Keratinocyte (primary cell): ENCODE measurements at regions not wholly inside any gene's neighbourhood (a gene's known extent, or its start where the extent isn't known, plus 50 kb on each side); places are given as distances from the start of the nearest gene placed in this dataset.

ENCODE experiments used
- DNase-seq: peaks from one replicate; pipeline ENCODE4 v3.0.0-alpha.2; 2011; ENCODE audit warnings: low read depth, missing footprints, low spot score
- FAIRE-seq: peaks from 2 replicates; lab custom pipeline; 2011; peaks lifted over from hg19 to GRCh38; lab: Jason Lieb, UNC
- H2AFZ ChIP-seq: 2 replicates; pipeline ENCODE4 v1.6.0; 2012; ENCODE audit warnings: low read length, control low read depth, inconsistent platforms; ENCODE audit not compliant: control insufficient read depth
- H3K27ac ChIP-seq: 2 replicates; pipeline ENCODE4 v1.5.1; 2011; ENCODE audit warnings: low read length; ENCODE audit not compliant: control insufficient read depth, insufficient read depth
- H3K27me3 ChIP-seq: 3 replicates; pipeline ENCODE4 v1.6.0; 2011; ENCODE audit warnings: low read length; ENCODE audit not compliant: control insufficient read depth, insufficient read depth; ENCODE audit errors: extremely low read depth
- H3K36me3 ChIP-seq, 2 experiments: 2 replicates in 1 of 2; 3 replicates in 1 of 2; pipeline ENCODE4 v1.5.1; 2011; ENCODE audit warnings: low read length in 2 of 2, mild to moderate bottlenecking in 1 of 2; ENCODE audit not compliant: control insufficient read depth in 2 of 2, insufficient read depth in 2 of 2; ENCODE audit errors: extremely low read depth in 1 of 2
- H3K4me1 ChIP-seq: 3 replicates; pipeline ENCODE4 v1.5.1; 2011; ENCODE audit warnings: low read length; ENCODE audit not compliant: control insufficient read depth, insufficient read depth; ENCODE audit errors: extremely low read depth
- H3K4me2 ChIP-seq: 3 replicates; pipeline ENCODE4 v1.6.0; 2011; ENCODE audit warnings: low read depth, low read length; ENCODE audit not compliant: control insufficient read depth, insufficient read depth; ENCODE audit errors: extremely low read depth
- H3K4me3 ChIP-seq, 3 experiments: fragments of 200-600 bp in 1 of 3; sonication (generic) in 1 of 3; 2 replicates in 2 of 3; 3 replicates in 1 of 3; pipeline ENCODE4 v1.5.1; 2011 to 2016; ENCODE audit warnings: low read length in 3 of 3, mild to moderate bottlenecking in 3 of 3, control low read depth in 2 of 3, inconsistent platforms in 1 of 3, low read depth in 1 of 3, mixed read lengths in 1 of 3, mixed run types in 1 of 3, moderate library complexity in 1 of 3; ENCODE audit not compliant: control insufficient read depth in 2 of 3, insufficient read depth in 2 of 3; ENCODE audit errors: extremely low read depth in 1 of 3
- H3K79me2 ChIP-seq: 2 replicates; pipeline ENCODE4 v1.6.0; 2012; ENCODE audit warnings: low read length; ENCODE audit not compliant: control insufficient read depth, insufficient read depth
- H3K9ac ChIP-seq: 3 replicates; pipeline ENCODE4 v1.6.0; 2011; ENCODE audit warnings: low read length; ENCODE audit not compliant: control insufficient read depth, insufficient read depth; ENCODE audit errors: extremely low read depth
- H3K9me1 ChIP-seq: 3 replicates; pipeline ENCODE4 v1.6.0; 2011; ENCODE audit warnings: low read length; ENCODE audit not compliant: control insufficient read depth, insufficient read depth; ENCODE audit errors: extremely low read depth
- H3K9me3 ChIP-seq: 2 replicates; pipeline ENCODE4 v1.5.1; 2012; ENCODE audit warnings: low read depth, low read length; ENCODE audit not compliant: control insufficient read depth
- H4K20me1 ChIP-seq: 3 replicates; pipeline ENCODE4 v1.6.0; 2011; ENCODE audit warnings: low read length; ENCODE audit not compliant: control insufficient read depth, insufficient read depth; ENCODE audit errors: extremely low read depth
- CTCF ChIP-seq, 3 experiments: IDR thresholded peaks in 1 of 3; conservative IDR thresholded peaks in 1 of 3; optimal IDR thresholded peaks in 1 of 3; 2 replicates in 2 of 3; 3 replicates in 1 of 3; pipeline versions ENCODE3 to v1.5.1; 2011; ENCODE audit warnings: low read length in 3 of 3, mild to moderate bottlenecking in 3 of 3, moderate library complexity in 2 of 3, control low read depth in 1 of 3, inconsistent platforms in 1 of 3; ENCODE audit not compliant: insufficient read depth in 2 of 3; ENCODE audit errors: extremely low read depth in 1 of 3
- EZH2 ChIP-seq: IDR thresholded peaks from one replicate; pipeline ENCODE4 v1.6.1; 2012; ENCODE audit warnings: inconsistent platforms, mild to moderate bottlenecking, low read length, moderate library complexity
- dilution Hi-C: fragments of 300-500 bp; cut with MboI; formaldehyde crosslinking; loops from one replicate; pipeline ENCODE4 v1.7.0; 2020; ENCODE audit warnings: low sequenced_read_pairs; ENCODE audit not compliant: extremely low pct_ligation_motif_present

GRCh38 chr4:137106733-137107132 lies 425.6 kb downstream of the PCDH18 start:
- Histone ChIP-seq H3K9ac (no peak overlapping the region), H3K9me3 (no peaks in the 10 kb centered on the region), H3K27ac (no peak overlapping the region), H2AFZ (no peak overlapping the region), H3K4me1 (no peaks in the 10 kb centered on the region), H3K27me3 (no peaks in the 10 kb centered on the region), H3K79me2 (no peaks in the 10 kb centered on the region), H3K4me3 (no peak overlapping the region), H3K9me1 (no peaks in the 10 kb centered on the region), H3K4me2 (no peak overlapping the region), H3K36me3 (no peaks in the 10 kb centered on the region), H4K20me1 (no peaks in the 10 kb centered on the region)
- FAIRE-seq: no peak
- DNase-seq: no peak
- TF ChIP-seq CTCF (optimal IDR thresholded peaks at IDR 0.05 in 1 of 3, IDR thresholded peaks at IDR 0.05 in 1 of 3, conservative IDR thresholded peaks at IDR 0.05 in 1 of 3; ENCODE audit: extremely low read depth in 1 of 3, insufficient read depth in 2 of 3, low read length in 3 of 3) (no peak), EZH2 (no peak)
- dilution Hi-C loops: no loop called here

- FAIRE-seq (no peak), DNase-seq (no peak)
- Histone ChIP-seq H4K20me1 (no peaks in the 10 kb centered on the region), H3K4me3 (no peak overlapping the region), H3K9me1 (no peaks in the 10 kb centered on the region), H3K27me3 (no peaks in the 10 kb centered on the region), H3K79me2 (no peaks in the 10 kb centered on the region), H3K9me3 (no peaks in the 10 kb centered on the region), H3K4me2 (no peak overlapping the region), H2AFZ (no peak overlapping the region), H3K4me1 (no peaks in the 10 kb centered on the region), H3K9ac (no peak overlapping the region), H3K27ac (no peak overlapping the region), H3K36me3 (no peaks in the 10 kb centered on the region)
- TF ChIP-seq CTCF (optimal IDR thresholded peaks at IDR 0.05 in 1 of 3, IDR thresholded peaks at IDR 0.05 in 1 of 3, conservative IDR thresholded peaks at IDR 0.05 in 1 of 3; ENCODE audit: extremely low read depth in 1 of 3, insufficient read depth in 2 of 3, low read length in 3 of 3) (no peak), EZH2 (no peak)
- dilution Hi-C loops: no loop called here
Observed at GRCh38 chr4:137106287-137106686, 426.0 kb downstream of the PCDH18 start.
